Gastrocnemius medialis (tissue), 4 donors: ENCODE measurements at regions not wholly inside any gene's neighbourhood (a gene's known extent, or its start where the extent isn't known, plus 50 kb on each side); places are given as distances from the start of the nearest gene placed in this dataset.

Experiments
- CTCF ChIP-seq, 5 experiments: fragments of 450-650 bp in 3 of 5; fragments of 200-600 bp in 2 of 5; sonication (generic) in 2 of 5; IDR thresholded peaks in 4 of 5; conservative IDR thresholded peaks in 1 of 5; 1 replicate in 4 of 5; 2 replicates in 1 of 5; pipeline ENCODE4 v1.5.1; 2016 to 2019; ENCODE audit warnings: antibody characterized with exemption in 5 of 5, mild to moderate bottlenecking in 3 of 5, moderate library complexity in 3 of 5
- POLR2A ChIP-seq, 2 donors: fragments of 450-650 bp; IDR thresholded peaks; one replicate each; pipeline ENCODE4 v1.6.1; 2017; ENCODE audit warnings: antibody characterized with exemption in 2 of 2, mild to moderate bottlenecking in 2 of 2, moderate library complexity in 2 of 2

- no peak for TF ChIP-seq CTCF (IDR thresholded peaks at IDR 0.05 in 4 of 5, conservative IDR thresholded peaks at IDR 0.05 in 1 of 5)
- TF ChIP-seq POLR2A (IDR thresholded peaks at IDR 0.05), result no peak
Observed at GRCh38 chr3:34668915-34669314, 870.5 kb downstream of the PDCD6IP start.
